GM19035 (cell line): ENCODE measurements at regions not wholly inside any gene's neighbourhood (a gene's known extent, or its start where the extent isn't known, plus 50 kb on each side); places are given as distances from the start of the nearest gene placed in this dataset.

ENCODE experiments used
- ATAC-seq: cut with Tn5 transposase; IDR thresholded peaks from one replicate; pipeline ENCODE4 v1.9.1; 2021; ENCODE audit not compliant: unreplicated experiment

- no peak for ATAC-seq
Measured at GRCh38 chr1:220322570-220322969, 50.3 kb upstream of the RAB3GAP2 start.
